CD4-positive, alpha-beta T cell (primary cell): ENCODE measurements at regions not wholly inside any gene's neighbourhood (a gene's known extent, or its start where the extent isn't known, plus 50 kb on each side); places are given as distances from the start of the nearest gene placed in this dataset.
"Not testable (repeated sequence)": the region's sequence is repeated elsewhere in the genome, so short reads cannot be mapped to it uniquely, and the experiment has no call there.

Experiments used
- ATAC-seq: fragments of 200-7000 bp; cut with Tn5 transposase; one replicate; pipeline ENCODE4 v1.10.0; 2022; ENCODE audit warnings: mild to moderate bottlenecking; ENCODE audit not compliant: poor library complexity
- CTCF ChIA-PET: fragments of 350-600 bp; sonication (Branson Sonifier 250); formaldehyde crosslinking; loops from one replicate; lab custom pipeline; 2021; ENCODE audit warnings: antibody characterized with exemption, inconsistent platforms; lab: Charles Lee
- POLR2A ChIA-PET: fragments of 350-600 bp; sonication (Branson Sonifier 250); formaldehyde crosslinking; loops from one replicate; lab custom pipeline; 2021; ENCODE audit warnings: antibody characterized with exemption, inconsistent platforms; lab: Charles Lee
- DNase-seq, 14 experiments: peaks; one replicate each; pipeline ENCODE4 v3.0.0-alpha.2; 2013 to 2020; ENCODE audit warnings: mixed read lengths in 2 of 14
- H3K27ac ChIP-seq, 2 donors: one replicate each; pipeline versions ENCODE4 v1.5.1 to v1.7.0; 2013; ENCODE audit warnings: low read length in 2 of 2, low read depth in 1 of 2, mild to moderate bottlenecking in 1 of 2
- H3K27me3 ChIP-seq, 2 experiments: 1 replicate in 1 of 2; 2 replicates in 1 of 2; pipeline versions ENCODE4 v1.6.1 to v1.7.0; 2013; ENCODE audit warnings: low read length in 2 of 2, control low read depth in 1 of 2, mild to moderate bottlenecking in 1 of 2, moderate library complexity in 1 of 2; ENCODE audit not compliant: insufficient read depth in 2 of 2, control insufficient read depth in 1 of 2
- H3K36me3 ChIP-seq: one replicate; pipeline ENCODE4 v1.6.1; 2013; ENCODE audit warnings: low read length, control low read depth; ENCODE audit not compliant: insufficient read depth
- H3K4me1 ChIP-seq: one replicate; pipeline ENCODE4 v1.6.1; 2013; ENCODE audit warnings: low read length, control low read depth; ENCODE audit not compliant: insufficient read depth
- H3K4me3 ChIP-seq: one replicate; pipeline ENCODE4 v1.5.1; 2013; ENCODE audit warnings: mild to moderate bottlenecking, low read length, moderate library complexity
- H3K9me3 ChIP-seq, 2 experiments: 1 replicate in 1 of 2; 2 replicates in 1 of 2; pipeline versions ENCODE4 v1.6.1 to v1.7.0; 2013; ENCODE audit warnings: low read length in 2 of 2, mild to moderate bottlenecking in 2 of 2, control low read depth in 1 of 2, moderate library complexity in 1 of 2; ENCODE audit not compliant: control insufficient read depth in 1 of 2, insufficient read depth in 1 of 2
- H3K27ac Mint-ChIP-seq: one replicate; pipeline ENCODE4 v1.8.0; 2020; ENCODE audit warnings: mixed read lengths
- H3K27me3 Mint-ChIP-seq: one replicate; pipeline ENCODE4 v1.8.0; 2021; ENCODE audit warnings: mixed read lengths
- H3K36me3 Mint-ChIP-seq: one replicate; pipeline ENCODE4 v1.8.0; 2021; ENCODE audit warnings: low read depth, mixed read lengths
- H3K4me1 Mint-ChIP-seq: one replicate; pipeline ENCODE4 v1.8.0; 2021; ENCODE audit warnings: low read depth, mixed read lengths
- H3K4me3 Mint-ChIP-seq: one replicate; pipeline ENCODE4 v1.8.0; 2020; ENCODE audit warnings: mild to moderate bottlenecking, mixed read lengths
- H3K9me3 Mint-ChIP-seq: one replicate; pipeline ENCODE4 v1.8.0; 2020; ENCODE audit warnings: mixed read lengths
- intact Hi-C, 2 experiments: fragments of 100-400 bp; cut with DNase I in 1 of 2; cut with micrococcal nuclease in 1 of 2; formaldehyde crosslinking; loops; one replicate each; pipeline versions ENCODE4 v1.15.1 to v1.9.0; 2023 to 2025; cut with DNase I, micrococcal nuclease
- TF ChIP-seq, protein P1 (sequence below): fragments of 200-600 bp; IDR thresholded peaks from one replicate; pipeline ENCODE4 v1.8.0; 2022; ENCODE audit warnings: antibody characterized with exemption, mild to moderate bottlenecking

- H3K36me3 Mint-ChIP-seq, H3K9me3 ChIP-seq, H3K27ac Mint-ChIP-seq, POLR2A ChIA-PET, H3K9me3 Mint-ChIP-seq, H3K4me1 Mint-ChIP-seq, H3K27ac ChIP-seq, H3K36me3 ChIP-seq, DNase-seq, H3K27me3 Mint-ChIP-seq, H3K4me3 Mint-ChIP-seq, intact Hi-C loops, ATAC-seq, H3K4me1 ChIP-seq, H3K4me3 ChIP-seq, H3K27me3 ChIP-seq: not testable (repeated sequence)
- CTCF ChIA-PET: interaction anchor here (5.1 kb wide), 1 partner anchor 10 kb away, joined by 44 read pairs; no protein-coding TSS in a partner anchor
Measured at GRCh38 chr21:6363591-6363990, 4157.8 kb upstream of the TPTE start.

- H3K36me3 Mint-ChIP-seq, H3K4me1 ChIP-seq, H3K4me3 Mint-ChIP-seq, CTCF ChIA-PET, ATAC-seq, POLR2A ChIA-PET, H3K27ac Mint-ChIP-seq, H3K9me3 Mint-ChIP-seq, H3K9me3 ChIP-seq, H3K4me3 ChIP-seq, H3K27ac ChIP-seq, H3K4me1 Mint-ChIP-seq, H3K27me3 Mint-ChIP-seq, H3K27me3 ChIP-seq, H3K36me3 ChIP-seq, intact Hi-C loops: not testable (repeated sequence)
- DNase-seq: peak in 1 of 14 experiments; percentile 2
Measured at GRCh38 chr21:6368824-6369223, 4152.6 kb upstream of the TPTE start.

- H3K27me3 ChIP-seq, intact Hi-C loops: not testable (repeated sequence)
Measured at GRCh38 chr21:6373253-6373652, 4148.1 kb upstream of the TPTE start.

DNA sequence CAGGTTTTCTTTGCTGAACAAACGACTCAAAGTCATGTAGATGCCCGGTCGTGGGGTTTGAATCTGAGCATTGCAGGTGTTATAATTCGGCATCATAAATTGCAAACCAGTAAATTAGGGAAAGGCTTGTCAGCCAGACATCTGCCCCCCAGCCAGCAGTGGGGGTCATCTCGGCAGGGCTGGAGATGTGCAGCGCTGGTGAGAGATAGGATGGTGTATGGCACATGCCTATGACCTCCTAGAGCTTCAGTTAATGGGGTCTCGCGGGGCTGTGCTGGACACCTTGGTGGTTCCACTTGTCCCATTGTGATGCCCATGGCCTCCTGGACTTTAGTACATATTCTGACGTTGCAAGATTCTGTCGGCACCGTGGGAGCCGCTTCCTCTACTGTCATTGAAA, 4147.2 kb upstream of the TPTE start:
- intact Hi-C loops, ATAC-seq, H3K9me3 Mint-ChIP-seq, H3K4me1 ChIP-seq, H3K4me1 Mint-ChIP-seq, H3K4me3 ChIP-seq, H3K27ac Mint-ChIP-seq, H3K4me3 Mint-ChIP-seq, H3K27me3 ChIP-seq, H3K27ac ChIP-seq, H3K27me3 Mint-ChIP-seq, H3K36me3 Mint-ChIP-seq, H3K36me3 ChIP-seq, H3K9me3 ChIP-seq, POLR2A ChIA-PET: not testable (repeated sequence)
- TF ChIP-seq, protein P1, sequence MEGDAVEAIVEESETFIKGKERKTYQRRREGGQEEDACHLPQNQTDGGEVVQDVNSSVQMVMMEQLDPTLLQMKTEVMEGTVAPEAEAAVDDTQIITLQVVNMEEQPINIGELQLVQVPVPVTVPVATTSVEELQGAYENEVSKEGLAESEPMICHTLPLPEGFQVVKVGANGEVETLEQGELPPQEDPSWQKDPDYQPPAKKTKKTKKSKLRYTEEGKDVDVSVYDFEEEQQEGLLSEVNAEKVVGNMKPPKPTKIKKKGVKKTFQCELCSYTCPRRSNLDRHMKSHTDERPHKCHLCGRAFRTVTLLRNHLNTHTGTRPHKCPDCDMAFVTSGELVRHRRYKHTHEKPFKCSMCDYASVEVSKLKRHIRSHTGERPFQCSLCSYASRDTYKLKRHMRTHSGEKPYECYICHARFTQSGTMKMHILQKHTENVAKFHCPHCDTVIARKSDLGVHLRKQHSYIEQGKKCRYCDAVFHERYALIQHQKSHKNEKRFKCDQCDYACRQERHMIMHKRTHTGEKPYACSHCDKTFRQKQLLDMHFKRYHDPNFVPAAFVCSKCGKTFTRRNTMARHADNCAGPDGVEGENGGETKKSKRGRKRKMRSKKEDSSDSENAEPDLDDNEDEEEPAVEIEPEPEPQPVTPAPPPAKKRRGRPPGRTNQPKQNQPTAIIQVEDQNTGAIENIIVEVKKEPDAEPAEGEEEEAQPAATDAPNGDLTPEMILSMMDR: peak; percentile 44
- CTCF ChIA-PET: interaction anchor here (1.4 to 3.6 kb wide), 2 partner anchors 10 to 14 kb away, joined by 7 to 44 read pairs; no protein-coding TSS in a partner anchor
- peak in 8 of 14 experiments; percentile 1 to 41 (median 14) for DNase-seq

More at GRCh38 chr21:6373253-6373652, 4148.1 kb upstream of the TPTE start:
- H3K9me3 Mint-ChIP-seq, H3K4me1 ChIP-seq, H3K27me3 Mint-ChIP-seq, H3K27ac Mint-ChIP-seq, H3K27ac ChIP-seq, POLR2A ChIA-PET, H3K4me1 Mint-ChIP-seq, H3K9me3 ChIP-seq, H3K4me3 ChIP-seq, H3K4me3 Mint-ChIP-seq, ATAC-seq, H3K36me3 Mint-ChIP-seq, H3K36me3 ChIP-seq: not testable (repeated sequence)
- CTCF ChIA-PET: interaction anchor here (1.4 to 3.6 kb wide), 2 partner anchors 9 to 13 kb away, joined by 7 to 44 read pairs; no protein-coding TSS in a partner anchor
- peak in 1 of 14 experiments; percentile 3 for DNase-seq

DNA sequence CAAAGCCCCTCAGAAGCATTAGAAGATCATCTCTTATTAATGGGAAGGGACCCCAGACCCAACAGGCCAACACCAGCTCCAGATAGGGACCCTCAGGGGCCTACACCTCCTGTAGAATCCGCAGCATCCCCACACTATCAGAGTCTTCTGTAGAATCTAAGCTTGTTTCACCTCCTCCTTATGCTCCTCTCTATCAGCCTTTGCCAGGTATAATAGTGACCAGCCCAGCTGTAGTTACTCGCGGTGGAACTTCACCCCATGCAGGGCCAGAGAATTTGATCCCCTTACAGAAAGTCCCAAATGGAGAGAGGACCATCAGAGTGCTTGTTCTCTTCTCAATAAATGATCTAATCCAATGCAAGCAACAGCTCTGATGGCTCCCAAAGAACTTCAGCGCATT, 4146.5 kb upstream of the TPTE start:
- ATAC-seq, H3K36me3 ChIP-seq, H3K36me3 Mint-ChIP-seq, H3K27ac ChIP-seq, H3K27me3 ChIP-seq, H3K27me3 Mint-ChIP-seq, H3K9me3 ChIP-seq, POLR2A ChIA-PET, H3K4me3 Mint-ChIP-seq, H3K9me3 Mint-ChIP-seq, intact Hi-C loops, H3K27ac Mint-ChIP-seq, H3K4me3 ChIP-seq, H3K4me1 ChIP-seq, H3K4me1 Mint-ChIP-seq: not testable (repeated sequence)
- CTCF ChIA-PET: interaction anchor here (1.4 to 3.6 kb wide), 2 partner anchors 11 to 15 kb away, joined by 7 to 44 read pairs; no protein-coding TSS in a partner anchor
- DNase-seq: peak in 3 of 14 experiments; percentile 2 to 29 (median 14)

- H3K36me3 ChIP-seq, H3K27ac Mint-ChIP-seq, H3K4me1 ChIP-seq, H3K4me1 Mint-ChIP-seq, H3K4me3 Mint-ChIP-seq, H3K4me3 ChIP-seq, POLR2A ChIA-PET, H3K27me3 Mint-ChIP-seq, H3K9me3 Mint-ChIP-seq, H3K36me3 Mint-ChIP-seq, H3K27me3 ChIP-seq, intact Hi-C loops, H3K9me3 ChIP-seq, H3K27ac ChIP-seq, ATAC-seq, DNase-seq: not testable (repeated sequence)
- CTCF ChIA-PET: interaction anchor here (3.6 kb wide), 1 partner anchor 12 kb away, joined by 44 read pairs; no protein-coding TSS in a partner anchor
Measured at GRCh38 chr21:6375776-6376175, 4145.6 kb upstream of the TPTE start.
